Ecto neural progenitor cell (in vitro differentiated cells): ENCODE measurements at regions not wholly inside any gene's neighbourhood (a gene's known extent, or its start where the extent isn't known, plus 50 kb on each side); places are given as distances from the start of the nearest gene placed in this dataset.

Experiments used
- DNase-seq: peaks from one replicate; pipeline ENCODE4 v3.0.0-alpha.2; 2018; ENCODE audit warnings: low spot score

DNA sequence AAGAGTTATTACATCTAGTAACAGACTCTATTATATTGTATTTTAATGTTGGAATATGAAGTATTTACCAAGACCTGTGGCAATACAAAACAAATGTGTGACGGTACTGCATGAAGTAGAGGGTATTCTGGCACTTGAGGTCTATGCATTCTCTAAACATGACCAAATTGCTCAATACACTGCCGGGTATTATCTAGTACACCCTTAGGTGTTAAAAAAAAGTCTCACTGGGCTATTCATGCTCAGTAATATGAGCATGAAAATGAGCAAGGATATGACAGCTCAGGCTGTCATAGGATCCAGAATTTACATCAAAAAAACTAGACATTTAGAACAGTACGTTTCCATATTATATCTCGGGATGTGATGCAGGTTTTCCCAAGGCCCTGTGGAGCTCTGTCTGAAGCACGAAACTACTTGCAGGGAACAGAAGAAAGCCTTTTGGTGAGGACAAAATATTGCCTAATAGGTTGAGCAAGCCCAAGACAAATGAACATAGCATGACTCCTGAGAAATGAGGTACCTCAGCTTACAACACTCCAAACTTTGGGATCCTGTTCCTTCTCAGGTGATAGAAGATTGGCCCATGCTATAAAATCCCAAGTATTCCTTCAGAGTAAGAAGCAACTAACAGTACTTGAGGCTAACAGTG is 74.1 kb upstream of the MAOA start:
- DNase-seq = no peak

DNA sequence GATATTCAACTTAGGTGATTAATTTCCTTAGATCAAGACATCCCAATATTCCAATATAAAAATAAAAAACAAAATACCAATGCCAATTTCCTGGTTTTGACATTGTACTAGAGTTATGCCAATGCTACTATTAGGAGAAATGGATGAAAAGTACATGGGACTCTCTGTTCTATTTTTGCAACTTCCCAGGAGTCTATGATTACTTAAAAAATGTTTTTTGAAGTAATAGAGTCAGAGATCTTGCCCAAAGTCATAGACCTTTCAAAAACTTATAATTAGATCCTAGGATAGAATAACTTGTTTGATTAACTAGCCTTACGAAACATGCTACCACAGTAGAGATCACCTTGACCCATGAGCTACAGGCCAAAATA is 73.6 kb upstream of the MAOA start:
- no peak for DNase-seq

DNA sequence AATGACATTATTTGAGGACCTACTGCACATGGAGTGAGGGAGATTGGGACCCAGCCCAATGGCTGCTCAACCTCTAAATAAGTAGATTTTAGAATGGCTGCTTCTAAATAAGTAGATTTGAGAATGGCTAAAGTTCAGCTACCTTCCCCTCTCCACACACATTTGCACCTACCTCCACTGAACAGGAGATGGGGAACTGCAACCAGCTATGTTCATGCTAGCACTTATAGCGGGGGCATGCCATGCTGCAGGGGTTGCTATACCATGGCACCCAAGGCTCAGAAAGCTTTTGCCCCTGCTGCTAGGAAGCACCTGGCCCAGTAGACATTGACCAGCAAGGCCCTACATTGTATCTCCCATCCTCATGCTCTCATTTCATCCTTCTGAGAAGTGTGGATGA is 70.2 kb upstream of the MAOA start:
- no peak for DNase-seq

DNA sequence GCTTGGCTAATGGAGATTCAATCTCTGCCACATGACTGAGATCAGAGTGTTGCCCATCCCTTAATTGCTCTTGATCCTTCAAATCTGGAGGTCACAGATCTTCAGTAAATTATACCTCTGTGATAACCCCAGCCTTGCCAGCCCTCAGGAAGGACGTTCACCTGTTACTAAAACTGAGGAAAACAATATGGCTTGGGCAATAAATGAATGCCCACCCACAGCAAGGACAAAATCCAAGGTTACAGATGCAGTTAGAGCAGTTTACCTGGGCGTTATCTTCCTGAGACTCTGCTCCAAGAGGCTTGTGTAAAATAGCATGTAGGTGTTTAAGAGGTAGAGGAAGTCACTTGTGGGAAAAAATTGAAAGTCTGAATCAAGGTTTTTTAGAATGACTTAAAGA is 69.3 kb upstream of the MAOA start:
- DNase-seq = no peak

DNA sequence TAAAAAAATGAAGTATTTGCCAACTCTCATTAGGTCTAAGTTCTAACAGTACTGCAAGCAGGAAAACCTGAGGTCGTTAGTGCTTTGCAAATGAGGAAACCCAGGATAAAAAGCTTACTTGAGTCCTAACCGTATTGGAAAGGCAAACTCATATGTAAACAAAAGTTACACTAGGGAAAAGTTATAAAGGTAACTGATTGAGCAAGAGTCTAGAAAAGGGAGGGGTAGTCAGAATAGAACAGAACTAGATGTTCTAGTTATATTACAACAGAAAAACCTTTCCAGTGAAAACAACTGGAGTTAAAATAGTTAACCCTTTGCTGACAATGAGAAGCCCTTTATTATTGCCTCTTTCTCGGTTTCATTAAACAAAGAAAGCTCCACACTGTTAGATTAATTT is 66.4 kb upstream of the MAOA start:
- DNase-seq = no peak

DNA sequence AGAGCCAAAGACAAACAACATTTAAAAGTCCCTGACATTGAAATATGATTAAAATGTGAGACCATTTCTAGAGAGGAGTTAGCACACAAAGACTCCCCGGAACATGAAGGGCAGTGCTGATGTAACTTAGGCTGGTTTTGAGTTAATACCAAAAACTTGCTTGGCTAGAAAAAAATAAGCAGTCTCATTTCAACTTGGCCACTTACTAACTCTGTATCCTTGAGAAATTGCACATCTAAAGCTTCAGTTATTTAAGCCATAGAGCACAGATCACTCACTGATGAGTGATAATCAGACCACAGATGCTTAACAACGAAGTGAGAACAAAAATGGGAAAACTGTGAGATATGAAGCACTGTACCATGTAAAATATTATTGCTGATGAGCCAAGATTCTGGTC is 65.9 kb upstream of the MAOA start:
- DNase-seq = no peak

DNA sequence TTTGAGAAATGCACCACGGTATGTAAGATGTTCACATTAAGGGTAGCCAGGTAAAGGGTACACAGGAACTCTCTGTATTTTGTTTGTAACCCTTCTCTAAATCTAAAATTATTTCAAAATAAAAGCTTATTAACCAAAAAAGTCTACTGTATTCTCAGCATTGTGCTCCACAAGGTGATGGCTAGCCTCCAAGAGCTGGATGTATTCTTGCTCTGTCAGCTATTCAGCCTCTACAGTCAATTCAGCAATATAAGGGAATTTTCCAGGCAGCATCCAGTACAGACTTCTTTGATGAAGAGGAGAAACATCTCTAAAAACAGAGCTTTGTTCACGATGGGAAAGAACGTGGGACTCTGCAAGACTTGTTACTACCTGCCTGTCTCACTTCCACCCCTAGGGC is 63.5 kb upstream of the MAOA start:
- DNase-seq = no peak

DNA sequence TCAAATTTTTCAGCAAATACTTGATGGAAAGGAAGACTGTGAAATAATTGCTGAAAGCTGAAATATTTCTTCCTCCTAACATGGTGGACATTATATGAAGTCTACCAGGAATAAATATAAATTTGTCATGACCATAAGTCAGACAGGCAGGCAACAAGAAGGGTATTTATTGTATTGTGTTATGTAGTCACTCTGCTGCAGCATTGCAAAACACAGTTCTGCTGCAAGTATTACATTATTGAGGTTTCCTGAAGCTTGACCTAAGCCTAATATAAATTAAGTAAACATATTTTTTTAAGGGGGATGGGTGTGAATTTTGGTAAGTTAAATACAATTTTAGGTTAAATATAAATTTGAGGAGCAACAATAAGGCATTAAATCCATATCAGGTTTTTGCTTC is 60.2 kb upstream of the MAOA start:
- DNase-seq = no peak

DNA sequence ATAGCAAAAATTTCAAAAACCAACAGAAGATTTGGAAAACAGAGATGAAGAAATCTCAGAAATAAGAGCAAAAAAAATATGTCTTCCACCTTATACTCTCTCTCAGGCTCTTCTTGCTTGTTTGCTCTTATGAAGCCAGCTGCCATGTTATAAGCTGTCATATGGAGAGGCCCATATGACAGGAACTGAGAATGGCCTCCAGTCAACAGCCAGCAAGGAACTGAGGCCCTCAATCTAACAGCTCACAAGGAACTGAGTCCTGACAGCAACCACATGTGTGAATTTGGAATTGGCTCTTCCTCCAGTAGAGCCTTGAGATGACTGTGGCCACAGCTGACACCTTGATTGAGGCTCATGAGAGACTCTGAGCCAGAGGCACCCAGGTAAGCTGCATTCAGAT is 51.3 kb upstream of the MAOA start:
- no peak for DNase-seq

DNA sequence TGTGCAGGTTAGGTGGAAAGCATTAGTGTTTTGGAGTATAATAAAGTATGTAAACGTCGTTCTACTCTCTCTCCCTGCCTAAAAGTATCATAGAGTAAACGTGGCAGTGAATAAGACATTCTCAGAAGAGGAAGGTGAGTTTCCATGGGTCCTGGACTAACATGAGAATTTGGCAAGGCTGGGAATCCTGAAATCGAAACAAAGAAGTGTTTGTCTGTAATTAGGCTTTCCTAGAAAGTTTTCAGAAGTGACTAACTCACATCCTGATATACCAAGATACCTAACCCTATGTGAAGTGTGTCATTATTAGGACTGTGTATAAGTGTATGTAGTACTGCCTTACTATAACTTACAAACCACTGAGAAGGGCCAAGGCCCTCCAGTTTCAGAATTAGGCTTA is 50.7 kb upstream of the MAOA start:
- no peak for DNase-seq
